GM12878 (cell line): ENCODE measurements at regions not wholly inside any gene's neighbourhood (a gene's known extent, or its start where the extent isn't known, plus 50 kb on each side); places are given as distances from the start of the nearest gene placed in this dataset.

Experiments used
- ATAC-seq: fragments of 200-7000 bp; cut with Tn5 transposase; 3 replicates; pipeline ENCODE4 v1.9.1; 2020; ENCODE audit warnings: mild to moderate bottlenecking, moderate library complexity
- BruUV-seq: library from RNA; stranded (reverse); fragments of 400-500 nt; replicated peaks from 2 replicates; lab custom pipeline; 2021; lab: Mats Ljungman, UMichigan
- CTCF ChIA-PET: fragments of 300-600 bp; sonication (Branson Sonifier 250); formaldehyde crosslinking; extraction: SDS; loops from one replicate; lab custom pipeline; 2021; ENCODE audit warnings: inconsistent platforms; lab: Yijun Ruan, JAX
- POLR2A ChIA-PET: fragments of 350-600 bp; formaldehyde crosslinking; extraction: SDS; loops from one replicate; lab custom pipeline; 2021; ENCODE audit warnings: inconsistent platforms; lab: Charles Lee
- RAD21 ChIA-PET: fragments of 300-600 bp; sonication (Branson Sonifier 250); formaldehyde crosslinking; loops from one replicate; lab custom pipeline; 2023; ENCODE audit warnings: antibody characterized with exemption; ENCODE audit not compliant: unreplicated experiment; lab: Charles Lee
- SMC1A ChIA-PET: fragments of 300-600 bp; sonication (Branson Sonifier 250); formaldehyde crosslinking; loops from one replicate; lab custom pipeline; 2023; ENCODE audit not compliant: unreplicated experiment, uncharacterized antibody; lab: Charles Lee
- DNase-seq: peaks from one replicate; pipeline ENCODE4 v3.0.0-alpha.2; 2011; ENCODE audit warnings: low read depth, low spot score
- FAIRE-seq: peaks from 3 replicates; lab custom pipeline; 2011; peaks lifted over from hg19 to GRCh38; lab: Jason Lieb, UNC
- H2AFZ ChIP-seq: 2 replicates; pipeline ENCODE4 v1.6.0; 2011; ENCODE audit warnings: low read depth, low read length, control low read depth; ENCODE audit not compliant: control insufficient read depth
- H3K27ac ChIP-seq: 2 replicates; pipeline ENCODE4 v1.5.1; 2011; ENCODE audit warnings: control low read depth; ENCODE audit not compliant: control insufficient read depth, insufficient read depth
- H3K27me3 ChIP-seq, 2 experiments: replicated peaks in 1 of 2; 2 replicates each; pipeline versions ENCODE4 v1.6.0 to v1.6.1; 2011; ENCODE audit warnings: low read length in 1 of 2; ENCODE audit not compliant: control insufficient read depth in 2 of 2, insufficient read depth in 2 of 2
- H3K36me3 ChIP-seq, 2 experiments: 2 replicates each; pipeline ENCODE4 v1.5.1; 2011; ENCODE audit warnings: low read length in 1 of 2; ENCODE audit not compliant: control insufficient read depth in 2 of 2, insufficient read depth in 2 of 2
- H3K4me1 ChIP-seq: 2 replicates; pipeline ENCODE4 v1.6.1; 2011; ENCODE audit warnings: mild to moderate bottlenecking, low read length, moderate library complexity, mixed read lengths; ENCODE audit not compliant: control insufficient read depth, insufficient read depth
- H3K4me2 ChIP-seq: 2 replicates; pipeline ENCODE4 v1.6.0; 2011; ENCODE audit warnings: control low read depth; ENCODE audit not compliant: control insufficient read depth, insufficient read depth
- H3K4me3 ChIP-seq: fragments of 200-600 bp; sonication (generic); 2 replicates; pipeline ENCODE4 v1.5.1; 2016
- H3K79me2 ChIP-seq: 2 replicates; pipeline ENCODE4 v1.6.0; 2011; ENCODE audit warnings: low read length; ENCODE audit not compliant: control insufficient read depth, insufficient read depth
- H3K9ac ChIP-seq: 2 replicates; pipeline ENCODE4 v1.8.0; 2011; ENCODE audit warnings: low read length, control low read depth, mixed read lengths; ENCODE audit not compliant: control insufficient read depth, insufficient read depth
- H3K9me3 ChIP-seq: replicated peaks from 3 replicates; pipeline ENCODE4 v1.5.1; 2011; ENCODE audit warnings: mild to moderate bottlenecking, low read length; ENCODE audit not compliant: control insufficient read depth, insufficient read depth
- H4K20me1 ChIP-seq: 2 replicates; pipeline ENCODE4 v1.6.0; 2011; ENCODE audit not compliant: control insufficient read depth, insufficient read depth
- BRCA1 ChIP-seq: IDR thresholded peaks from 2 replicates; pipeline ENCODE4 v1.6.1; 2011; ENCODE audit warnings: low read depth, low read length, improper control_type of control experiment
- CHD2 ChIP-seq: IDR thresholded peaks from 2 replicates; pipeline ENCODE4 v1.6.1; 2011; ENCODE audit warnings: low read depth, low read length, improper control_type of control experiment, borderline replicate concordance
- CREB1 ChIP-seq: IDR thresholded peaks from 2 replicates; pipeline ENCODE4 v1.6.1; 2012; ENCODE audit warnings: low read depth, mild to moderate bottlenecking, inconsistent platforms
- EP300 ChIP-seq, 2 experiments: fragments of 150-350 bp in 1 of 2; IDR thresholded peaks; 2 replicates each; pipeline ENCODE4 v1.6.1; 2011 to 2012; ENCODE audit warnings: low read depth in 2 of 2, low read length in 2 of 2, borderline replicate concordance in 1 of 2, improper control_type of control experiment in 1 of 2, inconsistent platforms in 1 of 2; ENCODE audit not compliant: control insufficient read depth in 1 of 2
- NFXL1 ChIP-seq: fragments of 450-650 bp; IDR thresholded peaks from 2 replicates; pipeline ENCODE4 v1.6.1; 2017; ENCODE audit warnings: antibody characterized with exemption, mild to moderate bottlenecking, borderline replicate concordance
- NR2C2 ChIP-seq: IDR thresholded peaks from 2 replicates; pipeline ENCODE4 v1.6.1; 2011; ENCODE audit warnings: borderline replicate concordance, low read depth; ENCODE audit not compliant: control insufficient read depth, insufficient read length
- SREBF1 ChIP-seq: IDR thresholded peaks from 2 replicates; pipeline ENCODE4 v1.6.1; 2012; ENCODE audit warnings: mild to moderate bottlenecking, low read length
- TCF12 ChIP-seq: IDR thresholded peaks from 2 replicates; pipeline ENCODE4 v1.6.1; 2011; ENCODE audit warnings: low read depth, mild to moderate bottlenecking, low read length
- ZSCAN29 ChIP-seq: fragments of 450-650 bp; IDR thresholded peaks from 2 replicates; pipeline ENCODE4 v1.6.1; 2017; ENCODE audit warnings: mild to moderate bottlenecking, moderate library complexity
- WGBS: methylation state at CpG from one replicate; pipeline ENCODE4 v1.1.6; 2016; ENCODE audit warnings: low lambda C conversion rate; ENCODE audit not compliant: insufficient replicate concordance, insufficient coverage; ENCODE audit errors: missing lambda C conversion rate; 5-methylcytosine and 5-hydroxymethylcytosine counted together
- in situ Hi-C: fragments of 300-500 bp; cut with MboI; formaldehyde crosslinking; loops from 9 replicates; pipeline ENCODE4 v1.14.3; 2018; ENCODE audit warnings: mixed read lengths
- intact Hi-C: fragments of 100-400 bp; cut with micrococcal nuclease; formaldehyde crosslinking; loops from one replicate; pipeline ENCODE4 v1.14.2; 2022; ENCODE audit not compliant: unreplicated experiment
- TF ChIP-seq, protein P1 (sequence below): fragments of 450-650 bp; IDR thresholded peaks from 2 replicates; pipeline ENCODE4 v1.6.1; 2018; ENCODE audit warnings: mild to moderate bottlenecking, low read depth, moderate library complexity; ENCODE audit not compliant: partially characterized antibody
- TF ChIP-seq, protein P2 (sequence below): fragments of 150-350 bp; IDR thresholded peaks from 2 replicates; pipeline ENCODE4 v1.6.1; 2016; ENCODE audit warnings: low read depth, low read length

DNA sequence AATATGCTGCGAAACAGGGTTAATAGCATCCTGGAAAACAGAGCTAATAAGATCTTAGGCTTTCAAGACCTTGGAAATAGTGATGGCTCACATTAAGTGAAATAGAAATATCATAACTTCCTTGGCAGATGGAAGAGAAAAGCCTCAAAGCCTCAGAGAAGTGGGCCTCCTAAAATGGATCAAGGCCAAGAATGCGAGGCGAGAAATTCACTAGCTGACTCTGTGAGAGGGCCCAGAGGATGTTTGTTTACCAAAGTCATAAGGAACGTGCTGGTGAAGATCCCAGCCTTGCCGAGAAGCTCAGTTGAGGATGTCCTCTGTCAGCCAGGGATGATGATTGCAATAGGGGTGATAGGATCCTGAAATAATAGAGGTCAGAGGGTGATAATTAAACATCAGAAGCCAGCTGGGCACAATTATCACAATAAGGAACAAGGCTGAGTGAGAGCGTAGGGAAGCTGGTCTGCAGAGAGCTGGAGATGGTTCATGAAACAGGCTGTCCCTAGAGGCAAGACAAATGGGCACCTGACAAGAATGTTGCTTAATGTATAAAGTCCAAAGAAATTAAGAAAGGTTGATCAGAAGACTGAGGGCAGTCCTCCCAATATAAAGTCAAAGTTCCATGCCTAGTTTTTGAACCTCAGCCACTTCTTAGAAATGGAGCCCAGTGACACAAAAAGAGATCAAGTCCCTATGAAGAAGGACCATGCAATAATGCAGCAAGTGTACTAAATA is 101.7 kb upstream of the COG2 start:
- H3K79me2 ChIP-seq = no peaks in the 10 kb centered on the region
- FAIRE-seq (no peak), DNase-seq (no peak), ATAC-seq (no peak)
- no peaks in the 10 kb centered on the region for H3K36me3 ChIP-seq
- no peaks in the 10 kb centered on the region for H3K4me1 ChIP-seq
- H3K4me2 ChIP-seq = no peak overlapping the region
- intact Hi-C loops (no loop called here), in situ Hi-C loops (no loop called here)
- ChIA-PET POLR2A (no interaction called here), SMC1A (no interaction called here), RAD21 (no interaction called here), CTCF (no interaction called here)
- no peak overlapping the region for H2AFZ ChIP-seq
- no peak for TF ChIP-seq TCF12
- no peak overlapping the region for H3K9ac ChIP-seq
- H3K4me3 ChIP-seq = no peak overlapping the region
- H3K9me3 ChIP-seq = no peaks in the 10 kb centered on the region
- 13% methylated on average over 6 of the region's 6 CpGs for WGBS
- no peaks in the 10 kb centered on the region for H3K27me3 ChIP-seq
- BruUV-seq = no TSS peak
- no peaks in the 10 kb centered on the region for H4K20me1 ChIP-seq
- H3K27ac ChIP-seq = no peak overlapping the region

DNA sequence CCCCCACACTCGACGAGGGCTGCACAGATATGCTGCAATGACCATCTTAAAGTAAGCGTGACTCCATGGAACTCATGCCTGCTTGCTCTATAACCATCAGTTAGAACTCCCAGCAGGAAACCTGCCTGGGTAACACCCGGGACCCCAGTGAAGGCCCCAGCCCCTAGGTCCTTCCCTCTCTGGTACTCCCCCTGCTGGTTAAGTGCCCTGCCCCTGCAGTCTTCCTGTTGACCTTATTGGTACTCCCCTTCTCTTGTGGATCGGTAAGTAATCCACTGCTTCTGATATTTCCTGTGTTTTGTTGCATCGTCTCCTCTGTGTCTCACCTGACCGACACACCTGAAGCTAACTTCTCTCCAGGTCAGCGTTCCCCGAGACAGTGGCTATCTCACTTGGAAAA is 104.8 kb upstream of the COG2 start:
- Histone ChIP-seq H3K4me3 (no peak overlapping the region), H3K79me2 (no peaks in the 10 kb centered on the region), H3K27ac (no peak overlapping the region), H3K9ac (no peak overlapping the region), H3K4me2 (no peak overlapping the region), H2AFZ (no peak overlapping the region), H3K36me3 (no peaks in the 10 kb centered on the region), H3K27me3 (no peaks in the 10 kb centered on the region), H4K20me1 (no peaks in the 10 kb centered on the region), H3K9me3 (no peaks in the 10 kb centered on the region; the same call in 1 of the 3 replicates), H3K4me1 (no peaks in the 10 kb centered on the region)
- ChIA-PET RAD21 (no interaction called here), SMC1A (no interaction called here), POLR2A (no interaction called here), CTCF (no interaction called here)
- intact Hi-C loops = no loop called here
- FAIRE-seq = no peak
- DNase-seq = no peak
- in situ Hi-C loops = no loop called here
- no TSS peak for BruUV-seq
- ATAC-seq = no peak
- 36% methylated on average over 9 of the region's 9 CpGs for WGBS
- TF ChIP-seq SREBF1 (no peak), EP300 (IDR thresholded peaks at IDR 0.05; ENCODE audit: borderline replicate concordance in 1 of 2, control insufficient read depth in 1 of 2, low read depth in 2 of 2, low read length in 2 of 2) (no peak), ZSCAN29 (no peak), NR2C2 (no peak), BRCA1 (no peak), CHD2 (no peak), NFXL1 (no peak), CREB1 (no peak)
- TF ChIP-seq, protein P1, sequence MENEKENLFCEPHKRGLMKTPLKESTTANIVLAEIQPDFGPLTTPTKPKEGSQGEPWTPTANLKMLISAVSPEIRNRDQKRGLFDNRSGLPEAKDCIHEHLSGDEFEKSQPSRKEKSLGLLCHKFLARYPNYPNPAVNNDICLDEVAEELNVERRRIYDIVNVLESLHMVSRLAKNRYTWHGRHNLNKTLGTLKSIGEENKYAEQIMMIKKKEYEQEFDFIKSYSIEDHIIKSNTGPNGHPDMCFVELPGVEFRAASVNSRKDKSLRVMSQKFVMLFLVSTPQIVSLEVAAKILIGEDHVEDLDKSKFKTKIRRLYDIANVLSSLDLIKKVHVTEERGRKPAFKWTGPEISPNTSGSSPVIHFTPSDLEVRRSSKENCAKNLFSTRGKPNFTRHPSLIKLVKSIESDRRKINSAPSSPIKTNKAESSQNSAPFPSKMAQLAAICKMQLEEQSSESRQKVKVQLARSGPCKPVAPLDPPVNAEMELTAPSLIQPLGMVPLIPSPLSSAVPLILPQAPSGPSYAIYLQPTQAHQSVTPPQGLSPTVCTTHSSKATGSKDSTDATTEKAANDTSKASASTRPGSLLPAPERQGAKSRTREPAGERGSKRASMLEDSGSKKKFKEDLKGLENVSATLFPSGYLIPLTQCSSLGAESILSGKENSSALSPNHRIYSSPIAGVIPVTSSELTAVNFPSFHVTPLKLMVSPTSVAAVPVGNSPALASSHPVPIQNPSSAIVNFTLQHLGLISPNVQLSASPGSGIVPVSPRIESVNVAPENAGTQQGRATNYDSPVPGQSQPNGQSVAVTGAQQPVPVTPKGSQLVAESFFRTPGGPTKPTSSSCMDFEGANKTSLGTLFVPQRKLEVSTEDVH = no peak
- TF ChIP-seq, protein P2, sequence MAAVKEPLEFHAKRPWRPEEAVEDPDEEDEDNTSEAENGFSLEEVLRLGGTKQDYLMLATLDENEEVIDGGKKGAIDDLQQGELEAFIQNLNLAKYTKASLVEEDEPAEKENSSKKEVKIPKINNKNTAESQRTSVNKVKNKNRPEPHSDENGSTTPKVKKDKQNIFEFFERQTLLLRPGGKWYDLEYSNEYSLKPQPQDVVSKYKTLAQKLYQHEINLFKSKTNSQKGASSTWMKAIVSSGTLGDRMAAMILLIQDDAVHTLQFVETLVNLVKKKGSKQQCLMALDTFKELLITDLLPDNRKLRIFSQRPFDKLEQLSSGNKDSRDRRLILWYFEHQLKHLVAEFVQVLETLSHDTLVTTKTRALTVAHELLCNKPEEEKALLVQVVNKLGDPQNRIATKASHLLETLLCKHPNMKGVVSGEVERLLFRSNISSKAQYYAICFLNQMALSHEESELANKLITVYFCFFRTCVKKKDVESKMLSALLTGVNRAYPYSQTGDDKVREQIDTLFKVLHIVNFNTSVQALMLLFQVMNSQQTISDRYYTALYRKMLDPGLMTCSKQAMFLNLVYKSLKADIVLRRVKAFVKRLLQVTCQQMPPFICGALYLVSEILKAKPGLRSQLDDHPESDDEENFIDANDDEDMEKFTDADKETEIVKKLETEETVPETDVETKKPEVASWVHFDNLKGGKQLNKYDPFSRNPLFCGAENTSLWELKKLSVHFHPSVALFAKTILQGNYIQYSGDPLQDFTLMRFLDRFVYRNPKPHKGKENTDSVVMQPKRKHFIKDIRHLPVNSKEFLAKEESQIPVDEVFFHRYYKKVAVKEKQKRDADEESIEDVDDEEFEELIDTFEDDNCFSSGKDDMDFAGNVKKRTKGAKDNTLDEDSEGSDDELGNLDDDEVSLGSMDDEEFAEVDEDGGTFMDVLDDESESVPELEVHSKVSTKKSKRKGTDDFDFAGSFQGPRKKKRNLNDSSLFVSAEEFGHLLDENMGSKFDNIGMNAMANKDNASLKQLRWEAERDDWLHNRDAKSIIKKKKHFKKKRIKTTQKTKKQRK = no peak
